ENCODE measurements at regions not wholly inside any gene's neighbourhood (a gene's known extent, or its start where the extent isn't known, plus 50 kb on each side); places are given as distances from the start of the nearest gene placed in this dataset.

DNA sequence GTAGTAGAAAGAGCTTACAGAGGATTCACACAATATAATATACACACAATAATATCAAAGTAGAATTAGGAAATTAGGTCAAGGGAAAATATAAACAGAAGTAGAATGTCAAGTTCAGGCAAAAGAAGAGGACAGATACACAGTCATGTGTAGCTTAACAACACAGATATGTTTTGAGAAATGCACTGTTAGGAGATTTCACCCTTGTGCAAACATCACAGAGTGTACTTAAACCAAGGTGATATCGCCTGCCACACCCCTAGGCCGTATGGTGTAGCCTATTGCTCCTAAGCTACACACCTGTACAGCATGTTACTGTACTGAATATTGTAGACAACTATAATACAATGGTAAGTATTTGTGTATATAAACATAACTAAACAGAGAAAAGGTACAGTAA lies 110.0 kb upstream of the EDNRA start:
- peaks cover 9 to 26% of the 10 kb centered on the region in 2 experiments; a peak in 4 of 5 replicates for H3K9me3 Mint-ChIP-seq
- Histone ChIP-seq H2BK120ac (ENCODE audit: low read depth, low read length, poor library complexity, severe bottlenecking) (no peak overlapping the region), H4K91ac (ENCODE audit: insufficient read length, low read depth, low read length) (no peak overlapping the region), H3K4me1 (ENCODE audit: insufficient read depth, low read length) (no peaks in the 10 kb centered on the region), H2AK5ac (ENCODE audit: insufficient read length, low read length) (no peak overlapping the region), H2BK5ac (ENCODE audit: insufficient read length, low read length) (no peak overlapping the region), H3K4ac (ENCODE audit: low read depth, low read length) (no peak overlapping the region), H3K27me3 (ENCODE audit: insufficient read depth, low read length) (no peaks in the 10 kb centered on the region), H2BK12ac (ENCODE audit: insufficient read length, low read depth, low read length) (no peak overlapping the region), H3T11ph (ENCODE audit: low read length) (no peak overlapping the region), H4K20me1 (ENCODE audit: control insufficient read depth, insufficient read depth, insufficient read length) (no peaks in the 10 kb centered on the region), H2BK15ac (ENCODE audit: low read depth, low read length) (no peak overlapping the region), H3K56ac (ENCODE audit: insufficient read length, low read depth, low read length) (no peak overlapping the region), H4K5ac (ENCODE audit: insufficient read length, low read depth, low read length) (no peak overlapping the region), H3K23me2 (ENCODE audit: insufficient read length, low read depth, low read length, poor library complexity, severe bottlenecking) (no peaks in the 10 kb centered on the region), H3K9ac (ENCODE audit: extremely low read depth, insufficient read length, low read length) (no peak overlapping the region), H3K23ac (ENCODE audit: insufficient read length, low read depth, low read length) (no peak overlapping the region), H4K8ac (replicated peaks; ENCODE audit: insufficient read length, low read depth, low read length) (no peak overlapping the region), H3K4me2 (ENCODE audit: insufficient read depth, insufficient read length, low read length) (no peak overlapping the region), H3K27ac (ENCODE audit: insufficient read length, low read depth, low read length) (no peak overlapping the region), H3K79me1 (ENCODE audit: insufficient read depth, low read depth, low read length, poor library complexity, severe bottlenecking) (no peaks in the 10 kb centered on the region), H3K79me2 (ENCODE audit: insufficient read depth, low read length) (no peaks in the 10 kb centered on the region), H2BK20ac (ENCODE audit: low read depth, low read length, poor library complexity, severe bottlenecking) (no peak overlapping the region), H3K9me3 (ENCODE audit: control insufficient read depth, low read depth, low read length) (peaks cover 4% of the 10 kb centered on the region), H2AFZ (ENCODE audit: low read length) (no peak overlapping the region), H3K18ac (ENCODE audit: insufficient read length, low read depth, low read length) (no peak overlapping the region), H3K14ac (ENCODE audit: insufficient read depth, low read length) (no peak overlapping the region)
- DNase-seq: no peak
- no peak overlapping the region for H3K4me3 Mint-ChIP-seq
- no CpG with 5 or more reads among the region's 2 CpGs for WGBS (ENCODE audit: extremely low coverage, insufficient read length, low lambda C conversion rate)
- TF ChIP-seq, protein P1, sequence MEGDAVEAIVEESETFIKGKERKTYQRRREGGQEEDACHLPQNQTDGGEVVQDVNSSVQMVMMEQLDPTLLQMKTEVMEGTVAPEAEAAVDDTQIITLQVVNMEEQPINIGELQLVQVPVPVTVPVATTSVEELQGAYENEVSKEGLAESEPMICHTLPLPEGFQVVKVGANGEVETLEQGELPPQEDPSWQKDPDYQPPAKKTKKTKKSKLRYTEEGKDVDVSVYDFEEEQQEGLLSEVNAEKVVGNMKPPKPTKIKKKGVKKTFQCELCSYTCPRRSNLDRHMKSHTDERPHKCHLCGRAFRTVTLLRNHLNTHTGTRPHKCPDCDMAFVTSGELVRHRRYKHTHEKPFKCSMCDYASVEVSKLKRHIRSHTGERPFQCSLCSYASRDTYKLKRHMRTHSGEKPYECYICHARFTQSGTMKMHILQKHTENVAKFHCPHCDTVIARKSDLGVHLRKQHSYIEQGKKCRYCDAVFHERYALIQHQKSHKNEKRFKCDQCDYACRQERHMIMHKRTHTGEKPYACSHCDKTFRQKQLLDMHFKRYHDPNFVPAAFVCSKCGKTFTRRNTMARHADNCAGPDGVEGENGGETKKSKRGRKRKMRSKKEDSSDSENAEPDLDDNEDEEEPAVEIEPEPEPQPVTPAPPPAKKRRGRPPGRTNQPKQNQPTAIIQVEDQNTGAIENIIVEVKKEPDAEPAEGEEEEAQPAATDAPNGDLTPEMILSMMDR (conservative IDR thresholded peaks at IDR 0.05): no peak
- H3K4me1 Mint-ChIP-seq: no peaks in the 10 kb centered on the region
- H3K27me3 Mint-ChIP-seq (ENCODE audit: low read depth): no peaks in the 10 kb centered on the region
- H3K27ac Mint-ChIP-seq: no peak overlapping the region
- H3K36me3 Mint-ChIP-seq (ENCODE audit: insufficient read depth in 1 of 3, low read depth in 3 of 3): peaks cover 3 to 21% (median 8%) of the 10 kb centered on the region in 3 experiments; a peak in 5 of 7 replicates

Data from H9 (cell line).